Kidney epithelial cell (primary cell): ENCODE measurements at regions not wholly inside any gene's neighbourhood (a gene's known extent, or its start where the extent isn't known, plus 50 kb on each side); places are given as distances from the start of the nearest gene placed in this dataset.
A peak's percentile ranks its signal among the peaks of the same experiment; 100 is the strongest.

Source experiments
- DNase-seq: peaks from one replicate; pipeline ENCODE4 v3.0.0-alpha.2; 2010; ENCODE audit warnings: low read depth
- H3K27me3 ChIP-seq: 2 replicates; pipeline ENCODE4 v1.6.0; 2011; ENCODE audit warnings: low read length; ENCODE audit not compliant: control insufficient read depth, insufficient read depth
- H3K36me3 ChIP-seq: 2 replicates; pipeline ENCODE4 v1.5.1; 2011; ENCODE audit warnings: low read length; ENCODE audit not compliant: control insufficient read depth, insufficient read depth
- H3K4me3 ChIP-seq: 2 replicates; pipeline ENCODE4 v1.5.1; 2011; ENCODE audit warnings: low read depth, mild to moderate bottlenecking, control low read depth, low read length
- CTCF ChIP-seq: IDR thresholded peaks from 2 replicates; pipeline ENCODE4 v1.5.1; 2011; ENCODE audit warnings: mild to moderate bottlenecking, moderate library complexity, low read length, control low read depth, inconsistent platforms; ENCODE audit not compliant: insufficient read depth, poor library complexity, severe bottlenecking

- no peaks in the 10 kb centered on the region for H3K27me3 ChIP-seq
- no peak for TF ChIP-seq CTCF
- no peak for DNase-seq
- H3K4me3 ChIP-seq, result no peak overlapping the region
- H3K36me3 ChIP-seq, result no peaks in the 10 kb centered on the region
Observed at GRCh38 chr3:1955750-1956149, 142.9 kb upstream of the CNTN4 start.

- Histone ChIP-seq H3K4me3 (no peak overlapping the region), H3K27me3 (no peaks in the 10 kb centered on the region), H3K36me3 (no peaks in the 10 kb centered on the region)
- TF ChIP-seq CTCF, result no peak
- DNase-seq, result peak; percentile 39
Observed at GRCh38 chr3:1960506-1960905, 138.2 kb upstream of the CNTN4 start.

GRCh38 chr3:1962396-1963088, 136.1 kb upstream of the CNTN4 start:
- Histone ChIP-seq H3K36me3 (no peaks in the 10 kb centered on the region), H3K27me3 (no peaks in the 10 kb centered on the region), H3K4me3 (no peak overlapping the region)
- TF ChIP-seq CTCF, result no peak
- DNase-seq, result no peak

- TF ChIP-seq CTCF, result no peak
- no peaks in the 10 kb centered on the region for H3K27me3 ChIP-seq
- H3K4me3 ChIP-seq, result no peak overlapping the region
- no peak for DNase-seq
- no peaks in the 10 kb centered on the region for H3K36me3 ChIP-seq
Observed at GRCh38 chr3:1963896-1964295, 134.8 kb upstream of the CNTN4 start.

GRCh38 chr3:1967525-1967924, 131.1 kb upstream of the CNTN4 start:
- no peak for TF ChIP-seq CTCF
- Histone ChIP-seq H3K4me3 (no peak overlapping the region), H3K27me3 (no peaks in the 10 kb centered on the region), H3K36me3 (no peaks in the 10 kb centered on the region)
- DNase-seq, result no peak

- Histone ChIP-seq H3K27me3 (no peaks in the 10 kb centered on the region), H3K4me3 (no peak overlapping the region), H3K36me3 (no peaks in the 10 kb centered on the region)
- no peak for TF ChIP-seq CTCF
- no peak for DNase-seq
Observed at GRCh38 chr3:1969281-1969680, 129.4 kb upstream of the CNTN4 start.
